AG09319 (cell line): ENCODE measurements at regions not wholly inside any gene's neighbourhood (a gene's known extent, or its start where the extent isn't known, plus 50 kb on each side); places are given as distances from the start of the nearest gene placed in this dataset.

Experiments used
- DNase-seq: peaks from one replicate; pipeline ENCODE4 v3.0.0-alpha.2; 2010; ENCODE audit warnings: low read depth; ENCODE audit errors: extremely low read depth
- TF ChIP-seq, protein P1 (sequence below): IDR thresholded peaks from 2 replicates; pipeline ENCODE4 v1.5.1; 2011; ENCODE audit warnings: low read depth, mild to moderate bottlenecking, inconsistent platforms, low read length, moderate library complexity

- no peak for DNase-seq
- TF ChIP-seq, protein P1, sequence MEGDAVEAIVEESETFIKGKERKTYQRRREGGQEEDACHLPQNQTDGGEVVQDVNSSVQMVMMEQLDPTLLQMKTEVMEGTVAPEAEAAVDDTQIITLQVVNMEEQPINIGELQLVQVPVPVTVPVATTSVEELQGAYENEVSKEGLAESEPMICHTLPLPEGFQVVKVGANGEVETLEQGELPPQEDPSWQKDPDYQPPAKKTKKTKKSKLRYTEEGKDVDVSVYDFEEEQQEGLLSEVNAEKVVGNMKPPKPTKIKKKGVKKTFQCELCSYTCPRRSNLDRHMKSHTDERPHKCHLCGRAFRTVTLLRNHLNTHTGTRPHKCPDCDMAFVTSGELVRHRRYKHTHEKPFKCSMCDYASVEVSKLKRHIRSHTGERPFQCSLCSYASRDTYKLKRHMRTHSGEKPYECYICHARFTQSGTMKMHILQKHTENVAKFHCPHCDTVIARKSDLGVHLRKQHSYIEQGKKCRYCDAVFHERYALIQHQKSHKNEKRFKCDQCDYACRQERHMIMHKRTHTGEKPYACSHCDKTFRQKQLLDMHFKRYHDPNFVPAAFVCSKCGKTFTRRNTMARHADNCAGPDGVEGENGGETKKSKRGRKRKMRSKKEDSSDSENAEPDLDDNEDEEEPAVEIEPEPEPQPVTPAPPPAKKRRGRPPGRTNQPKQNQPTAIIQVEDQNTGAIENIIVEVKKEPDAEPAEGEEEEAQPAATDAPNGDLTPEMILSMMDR = no peak
Observed at GRCh38 chr20:51084593-51085377, 61.9 kb upstream of the KCNG1 start.

DNA sequence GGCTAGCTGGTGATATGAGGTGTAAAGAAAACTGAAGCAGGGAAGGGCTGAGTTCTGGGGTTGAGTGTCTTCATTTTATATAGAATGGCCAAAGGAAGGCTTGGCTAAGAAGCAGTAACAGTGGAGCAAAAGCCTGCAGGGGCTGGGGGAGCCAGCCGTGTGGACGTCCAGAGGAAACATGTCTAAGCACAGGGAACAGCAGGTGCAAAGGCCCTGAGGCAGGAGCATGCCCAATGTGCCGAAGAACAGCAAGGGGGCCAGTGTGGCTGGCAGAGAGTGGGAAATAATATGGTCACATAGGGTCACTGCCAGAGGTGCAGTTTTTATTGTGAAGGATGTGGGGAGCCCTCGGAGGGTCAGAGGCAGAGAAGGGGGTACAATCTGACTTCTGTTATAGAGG, 60.5 kb upstream of the KCNG1 start:
- TF ChIP-seq, protein P1 = no peak
- no peak for DNase-seq

DNA sequence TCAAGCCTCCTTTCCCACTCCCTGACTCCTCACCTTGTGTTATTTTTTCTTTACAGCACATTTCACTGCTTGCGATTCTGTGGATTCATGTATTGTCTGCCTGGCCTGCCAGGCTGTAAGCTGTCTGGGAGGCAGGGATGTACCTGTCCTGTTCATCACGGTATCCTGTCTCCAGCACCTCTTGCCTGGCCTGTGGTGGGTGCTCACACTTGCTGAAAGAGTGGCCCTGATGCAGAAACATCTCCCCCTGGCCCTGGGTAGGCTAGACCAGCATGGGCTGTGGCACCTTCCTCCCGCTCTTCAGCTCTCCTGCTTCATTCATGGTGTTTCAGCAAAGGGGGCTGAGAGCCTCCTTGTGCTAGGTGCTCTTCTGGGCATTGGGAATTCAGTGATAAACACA, 60.1 kb upstream of the KCNG1 start:
- TF ChIP-seq, protein P1 = no peak
- DNase-seq = no peak

DNA sequence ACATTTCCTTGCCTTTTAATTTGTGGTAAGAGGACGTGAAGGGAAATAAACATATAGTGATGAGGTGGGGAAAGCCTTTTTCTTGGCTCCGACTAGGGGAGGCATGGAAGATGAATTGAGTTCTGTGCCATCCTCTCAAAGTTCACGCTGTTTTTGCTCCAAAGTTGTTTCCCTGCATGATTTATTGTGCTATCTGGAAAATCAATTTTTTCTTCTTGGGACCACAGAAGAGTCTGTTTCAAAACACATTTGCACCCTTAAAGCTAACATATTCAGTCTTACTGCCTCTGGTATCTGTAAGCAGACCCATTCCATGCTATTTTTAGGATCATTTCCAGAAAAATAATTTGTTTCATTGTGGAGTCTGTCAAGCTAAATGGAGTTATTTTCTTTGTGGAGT, 57.6 kb upstream of the KCNG1 start:
- TF ChIP-seq, protein P1 = no peak
- no peak for DNase-seq

- no peak for DNase-seq
- TF ChIP-seq, protein P1 = no peak
Observed at GRCh38 chr20:51079488-51079887, 56.6 kb upstream of the KCNG1 start.

- TF ChIP-seq, protein P1 = no peak
- no peak for DNase-seq
Observed at GRCh38 chr20:51077686-51078060, 54.8 kb upstream of the KCNG1 start.

GRCh38 chr20:51076786-51077685, 54.1 kb upstream of the KCNG1 start:
- TF ChIP-seq, protein P1 = no peak
- DNase-seq = no peak
